H1 (cell line): ENCODE measurements at regions not wholly inside any gene's neighbourhood (a gene's known extent, or its start where the extent isn't known, plus 50 kb on each side); places are given as distances from the start of the nearest gene placed in this dataset.

Experiments
- EP300 ChIP-seq, 2 experiments: IDR thresholded peaks; 1 replicate in 1 of 2; 2 replicates in 1 of 2; pipeline ENCODE4 v1.6.1; 2011 to 2012; ENCODE audit warnings: low read depth in 2 of 2, low read length in 2 of 2, mild to moderate bottlenecking in 2 of 2, borderline replicate concordance in 1 of 2, inconsistent platforms in 1 of 2, moderate library complexity in 1 of 2
- GABPA ChIP-seq: IDR thresholded peaks from 2 replicates; pipeline ENCODE4 v1.6.1; 2011; ENCODE audit warnings: mild to moderate bottlenecking, low read length, moderate library complexity, borderline replicate concordance; ENCODE audit not compliant: insufficient read depth
- RNF2 ChIP-seq: fragments of 200-900, 300-1000 bp; sonication (generic); IDR thresholded peaks from 2 replicates; pipeline ENCODE4 v1.7.1; 2016; ENCODE audit warnings: borderline replicate concordance, low read depth, mild to moderate bottlenecking, antibody characterized with exemption, low read length; ENCODE audit not compliant: poor library complexity, severe bottlenecking; ENCODE audit errors: missing control alignments
- TCF12 ChIP-seq: IDR thresholded peaks from 2 replicates; pipeline ENCODE4 v1.6.1; 2011; ENCODE audit warnings: low read depth, mild to moderate bottlenecking, low read length

DNA sequence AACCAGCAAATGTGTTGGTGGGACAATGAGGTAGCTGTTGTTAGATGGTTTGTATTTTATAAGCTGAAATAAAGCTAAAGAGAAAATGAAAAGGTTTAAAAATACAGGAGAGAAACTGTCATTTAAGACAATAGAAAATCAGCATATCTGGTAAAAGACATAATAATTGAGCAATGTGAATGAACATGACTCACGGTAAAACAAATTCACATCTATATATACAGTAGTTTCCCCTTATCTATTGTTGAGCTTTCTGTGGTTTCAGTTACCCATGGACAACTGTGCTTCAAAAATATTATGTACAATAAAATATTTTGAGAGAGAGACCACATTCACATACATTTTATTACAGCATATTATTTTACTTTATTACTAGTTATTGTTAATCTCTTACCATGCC lies 1649.8 kb downstream of the EFNA5 start (continued):
- TF ChIP-seq TCF12 (no peak), GABPA (no peak), EP300 (IDR thresholded peaks at IDR 0.05; ENCODE audit: borderline replicate concordance in 1 of 2, low read depth in 2 of 2, low read length in 2 of 2) (no peak), RNF2 (no peak)
